GM19043 (cell line): ENCODE measurements at regions not wholly inside any gene's neighbourhood (a gene's known extent, or its start where the extent isn't known, plus 50 kb on each side); places are given as distances from the start of the nearest gene placed in this dataset.

Source experiments
- ATAC-seq: cut with Tn5 transposase; IDR thresholded peaks from one replicate; pipeline ENCODE4 v1.9.1; 2021; ENCODE audit warnings: low read depth; ENCODE audit not compliant: unreplicated experiment

DNA sequence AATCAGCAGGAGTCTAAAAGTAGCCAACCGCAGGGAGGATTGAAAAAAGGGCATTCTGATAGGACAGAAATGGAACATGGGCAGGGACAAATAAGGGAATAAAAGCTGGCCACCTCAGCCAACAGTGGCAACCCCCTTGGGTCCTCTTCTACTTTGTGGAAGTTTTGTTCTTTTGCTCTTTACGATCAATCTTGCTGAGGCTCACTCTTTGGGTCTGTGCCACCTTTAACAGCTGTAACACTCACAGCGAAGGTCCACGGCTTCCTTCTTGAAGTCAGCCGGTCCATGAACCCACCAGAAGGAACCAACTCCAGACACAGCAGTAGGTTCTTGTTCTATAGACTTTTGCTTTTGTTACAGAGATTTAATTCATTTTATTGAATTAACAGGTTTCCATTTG, 285.4 kb upstream of the CDH20 start:
- no peak for ATAC-seq

DNA sequence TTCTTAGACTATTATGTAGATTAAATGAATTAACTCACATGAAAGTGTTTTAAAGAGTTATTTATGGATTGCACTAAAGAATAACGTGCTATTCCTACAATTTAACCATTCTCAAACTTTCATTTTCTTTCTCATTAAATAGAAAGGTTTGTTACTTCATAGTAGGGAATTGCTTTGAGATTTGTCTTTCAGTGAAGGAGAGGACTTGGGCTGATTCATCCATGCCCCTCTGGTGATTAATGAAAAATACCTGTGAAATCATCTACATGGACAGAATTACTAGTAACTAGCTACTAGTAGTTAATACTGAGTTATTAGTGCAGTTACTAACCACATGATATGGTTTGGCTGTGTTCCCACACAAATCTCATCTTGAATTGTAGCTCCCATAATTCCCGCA, 275.8 kb upstream of the CDH20 start:
- no peak for ATAC-seq

DNA sequence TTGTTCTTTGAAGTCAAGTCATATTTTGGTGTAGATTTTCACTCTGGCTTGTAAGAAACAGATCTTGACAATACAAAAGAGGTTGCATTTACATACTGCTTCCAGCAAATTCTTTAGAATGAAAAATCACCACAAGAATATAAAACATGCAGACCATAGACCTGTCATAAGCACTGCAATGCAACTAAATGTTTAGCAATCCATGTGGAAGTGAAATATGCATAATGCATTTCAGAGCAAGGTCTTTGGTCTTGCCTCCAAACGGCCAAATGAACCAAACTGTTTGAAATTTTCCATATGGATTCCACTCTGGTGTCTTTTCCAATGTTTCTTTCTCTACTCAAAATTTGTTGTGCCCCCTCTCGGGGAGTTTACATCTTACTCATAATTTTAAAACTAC, 271.0 kb upstream of the CDH20 start:
- ATAC-seq = no peak

DNA sequence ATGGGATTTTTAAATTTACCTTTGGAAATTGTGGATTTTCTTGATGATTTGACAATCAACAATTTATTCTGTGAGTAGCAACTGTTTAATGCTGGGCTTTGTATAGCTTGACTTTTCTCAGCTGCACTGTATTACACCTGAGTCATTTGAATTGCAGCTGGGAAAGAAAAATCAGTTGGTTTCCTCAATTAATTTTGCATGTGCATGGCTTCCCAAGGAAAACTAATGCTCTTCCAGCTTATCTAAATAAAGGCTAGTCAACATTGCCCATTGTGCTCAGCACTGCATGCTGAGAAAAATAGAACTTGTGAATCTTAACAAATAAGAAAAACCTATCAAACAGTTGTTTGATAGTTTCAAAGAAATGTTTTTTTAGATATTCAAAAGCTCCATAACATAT, 268.3 kb upstream of the CDH20 start:
- no peak for ATAC-seq

DNA sequence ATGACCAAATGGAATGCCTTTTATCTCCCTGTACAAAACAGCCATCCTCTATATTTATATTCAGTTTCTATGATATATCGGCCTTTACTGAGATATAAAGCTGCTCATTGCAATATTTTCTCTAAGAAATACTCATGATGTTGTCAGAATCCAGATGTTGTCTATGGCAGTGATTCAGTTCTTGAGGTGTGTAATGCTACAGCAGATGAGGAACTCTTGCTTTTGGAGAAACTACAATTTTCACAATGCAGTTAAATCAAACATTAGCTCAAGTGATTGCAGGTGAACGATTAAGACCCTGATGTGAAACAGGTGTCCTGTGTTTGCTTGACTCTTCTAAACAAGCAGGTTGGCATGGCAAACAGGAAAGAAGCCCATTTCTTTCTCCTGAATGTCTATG, 256.2 kb upstream of the CDH20 start:
- no peak for ATAC-seq

DNA sequence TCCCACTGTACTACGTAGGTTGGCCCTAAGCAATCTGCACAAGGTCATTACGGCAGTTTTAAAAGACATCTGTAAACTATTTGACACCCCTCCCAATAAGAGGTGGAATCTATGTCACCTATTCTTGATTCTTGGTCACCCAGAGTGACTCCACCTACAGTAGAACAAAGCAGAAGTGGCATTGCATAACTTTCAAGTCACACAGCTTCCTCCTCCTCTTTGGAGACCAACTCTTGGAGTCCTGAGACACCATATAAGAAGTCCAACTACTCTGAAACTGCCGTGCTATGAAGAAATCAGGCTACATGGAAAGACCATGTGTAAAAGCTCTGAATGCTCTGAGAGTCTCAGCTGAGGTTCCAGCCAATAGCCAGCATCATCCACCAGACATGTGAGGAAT, 253.5 kb upstream of the CDH20 start:
- no peak for ATAC-seq

DNA sequence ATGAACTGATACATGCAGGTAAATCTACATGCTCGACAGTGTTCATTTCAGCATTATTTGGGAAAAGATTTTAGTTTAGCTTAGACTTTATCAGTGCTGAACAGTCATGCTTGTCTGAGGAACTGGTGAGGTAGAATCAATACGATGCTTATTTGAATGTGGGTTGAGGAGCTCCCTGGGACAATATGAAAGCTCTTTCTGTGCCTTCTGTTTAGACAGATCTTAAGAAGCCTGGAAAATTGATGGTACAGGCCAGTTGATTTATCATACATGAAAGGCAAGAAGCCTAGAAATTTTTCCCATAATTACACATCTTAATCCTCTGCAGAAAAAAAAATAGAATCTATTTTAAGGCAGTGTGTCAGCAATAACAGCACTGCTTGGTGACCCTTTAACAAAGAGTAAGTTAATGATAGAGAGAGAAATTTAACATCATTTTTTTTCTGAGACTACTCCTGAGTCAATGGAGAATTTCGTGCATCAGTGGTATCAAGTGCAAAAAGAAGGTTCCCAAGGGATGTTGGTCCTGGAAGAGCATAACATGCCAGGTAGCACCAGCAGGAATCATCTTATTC, 252.2 kb upstream of the CDH20 start:
- no peak for ATAC-seq

DNA sequence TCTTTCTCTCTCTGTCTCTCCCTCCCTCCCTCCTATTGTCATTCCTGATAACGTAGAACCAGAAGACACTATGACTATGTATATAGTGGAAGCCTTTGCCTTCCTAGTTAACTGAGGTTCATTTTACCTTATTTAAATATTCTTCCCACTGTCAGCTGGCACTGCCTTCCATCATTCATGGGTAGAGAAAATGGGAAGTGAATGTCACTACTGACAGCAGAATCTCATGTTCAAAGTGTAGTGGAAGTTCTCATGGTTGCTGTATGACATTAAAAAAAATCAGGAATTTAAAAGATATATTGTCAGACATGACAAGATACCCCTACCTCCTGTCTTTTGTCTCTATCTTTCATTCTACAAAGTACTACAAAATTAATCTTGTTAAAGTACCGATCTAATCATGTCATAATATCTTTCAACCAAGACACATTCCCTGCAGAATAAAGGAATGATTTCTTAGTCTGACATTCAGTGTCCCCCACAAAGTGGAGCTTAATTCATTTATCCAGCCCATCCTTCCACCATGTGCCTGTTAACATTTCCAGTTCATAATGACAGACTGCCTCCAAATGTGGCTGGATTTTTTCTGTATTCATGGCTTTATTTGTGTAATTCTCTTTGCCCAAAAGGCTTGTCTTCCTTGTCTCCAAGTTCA, 250.1 kb upstream of the CDH20 start:
- no peak for ATAC-seq

DNA sequence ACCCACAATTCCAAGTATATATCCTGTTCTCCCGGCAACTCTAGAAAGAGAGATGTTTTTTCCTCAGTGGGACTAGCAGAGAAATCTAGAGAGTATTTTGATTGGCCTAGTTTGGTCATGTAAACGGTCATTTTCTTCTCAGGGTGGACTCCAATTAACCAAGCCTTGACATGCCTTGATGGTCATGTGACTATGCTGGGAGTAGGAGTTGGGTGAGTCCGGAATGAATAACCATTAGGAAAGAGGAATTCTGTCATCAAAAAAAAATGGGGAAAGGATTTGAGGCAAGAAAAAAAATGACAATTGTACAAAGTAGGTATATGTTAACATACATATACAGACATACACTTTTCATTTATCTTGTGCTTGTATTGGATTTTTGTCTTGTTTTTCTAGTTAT, 248.2 kb upstream of the CDH20 start:
- no peak for ATAC-seq

DNA sequence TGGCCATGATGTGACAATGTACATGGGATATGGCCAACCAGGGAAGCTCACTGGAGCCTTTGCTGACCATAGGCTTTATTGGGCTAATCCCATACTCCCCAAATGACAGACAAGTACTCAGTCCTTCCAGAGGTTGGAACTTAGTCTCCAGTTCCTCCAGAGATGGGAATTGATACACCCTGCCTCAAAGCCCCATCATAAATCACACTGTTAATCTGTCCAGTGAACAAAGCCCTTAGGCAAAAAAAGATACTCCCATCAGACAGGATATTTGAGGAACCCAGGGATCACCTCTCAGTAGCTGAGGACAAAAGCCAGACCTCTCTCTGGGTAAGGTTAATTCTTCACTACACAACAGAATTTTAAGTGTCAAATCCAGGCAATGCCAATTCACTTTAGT, 247.5 kb upstream of the CDH20 start:
- no peak for ATAC-seq

DNA sequence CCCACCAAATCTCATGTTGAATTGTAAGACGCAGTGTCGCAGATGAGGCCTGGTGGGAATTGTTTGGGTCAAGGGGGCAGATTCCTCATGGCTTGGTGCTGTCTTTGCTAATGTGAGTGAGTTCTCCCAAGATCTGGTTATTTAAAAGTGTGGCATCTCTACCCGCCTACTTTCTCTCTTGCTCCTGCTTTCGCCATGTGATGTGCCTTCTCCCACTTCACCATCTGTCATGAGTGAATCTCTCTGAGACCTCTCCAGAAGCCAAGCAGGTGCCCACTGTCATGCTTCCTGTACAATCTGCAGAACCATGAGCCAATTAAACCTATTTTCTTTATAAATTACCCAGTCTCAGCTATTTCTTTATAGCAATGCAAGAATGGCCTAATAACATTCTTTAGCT, 246.6 kb upstream of the CDH20 start:
- ATAC-seq = no peak

DNA sequence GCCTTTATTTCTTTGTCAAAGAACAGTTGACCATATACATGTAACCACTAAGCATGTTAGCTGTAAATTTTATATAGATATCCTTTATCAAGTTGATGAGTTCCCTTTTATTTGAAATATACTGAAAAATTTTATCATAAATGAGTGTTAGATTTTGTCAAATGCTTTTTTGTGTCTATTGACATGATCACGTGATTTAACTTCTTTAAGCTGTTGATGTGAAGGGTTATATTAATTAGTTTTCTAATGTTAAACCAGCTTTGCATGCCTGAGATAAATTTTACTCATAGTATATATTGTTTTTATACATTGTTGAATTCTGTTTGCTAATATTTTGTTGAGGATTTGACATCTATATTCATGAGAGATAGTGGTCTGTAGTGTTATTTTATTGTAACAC, 241.9 kb upstream of the CDH20 start:
- no peak for ATAC-seq

DNA sequence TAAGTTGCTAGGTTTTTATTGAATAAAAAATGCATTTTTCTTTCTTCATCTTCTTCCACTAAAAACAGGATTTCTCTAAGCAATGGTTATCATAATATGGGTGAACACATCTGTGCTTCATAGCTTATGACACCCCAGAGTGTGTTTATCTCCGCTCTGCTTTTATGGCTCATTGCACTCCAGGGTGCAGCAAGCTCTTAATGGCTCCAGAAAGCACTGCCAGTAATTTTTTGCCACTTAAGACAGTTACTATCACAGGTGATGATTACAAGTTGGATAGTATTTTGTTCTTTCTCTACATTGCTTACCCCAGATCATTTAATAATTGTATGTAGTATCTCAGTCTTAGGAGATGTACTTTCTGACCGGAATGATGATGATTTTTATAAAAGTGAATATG, 239.3 kb upstream of the CDH20 start:
- no peak for ATAC-seq

DNA sequence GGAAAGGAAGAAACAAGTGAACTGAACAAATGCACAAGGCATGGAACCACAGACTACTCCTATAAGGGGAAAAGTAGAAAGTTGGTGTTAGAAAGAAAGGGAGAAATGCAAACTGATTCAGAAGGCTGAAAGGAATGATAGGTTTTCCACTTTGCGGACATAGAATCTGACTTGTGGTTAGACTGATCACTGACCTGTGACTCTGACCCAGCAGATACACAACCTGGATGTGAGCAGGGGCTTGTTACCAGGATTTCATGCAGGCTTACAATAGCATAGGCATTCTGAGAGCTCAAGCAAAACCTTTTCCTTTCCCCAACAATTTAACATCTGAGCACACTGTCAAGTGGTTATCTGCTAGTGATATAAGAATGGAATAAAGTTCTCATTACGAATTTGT, 237.0 kb upstream of the CDH20 start:
- ATAC-seq = no peak

DNA sequence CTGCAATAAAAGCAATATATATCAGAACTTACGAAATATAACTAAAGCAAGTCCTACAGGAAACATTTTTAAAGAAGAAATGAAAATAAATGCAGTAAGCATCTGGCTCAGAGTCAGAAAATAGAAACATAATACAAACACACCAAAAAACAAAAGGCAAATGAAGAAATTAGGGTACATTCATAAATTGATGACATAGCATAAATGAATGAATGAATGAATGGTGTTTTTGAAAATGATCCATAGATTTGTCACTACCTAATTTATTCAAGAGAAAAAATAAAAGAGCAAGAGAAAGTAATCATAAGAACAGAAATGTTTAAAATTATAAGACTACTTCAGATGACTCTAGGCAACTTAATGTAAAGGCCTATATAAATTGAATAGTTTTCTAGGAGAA, 226.1 kb upstream of the CDH20 start:
- no peak for ATAC-seq

DNA sequence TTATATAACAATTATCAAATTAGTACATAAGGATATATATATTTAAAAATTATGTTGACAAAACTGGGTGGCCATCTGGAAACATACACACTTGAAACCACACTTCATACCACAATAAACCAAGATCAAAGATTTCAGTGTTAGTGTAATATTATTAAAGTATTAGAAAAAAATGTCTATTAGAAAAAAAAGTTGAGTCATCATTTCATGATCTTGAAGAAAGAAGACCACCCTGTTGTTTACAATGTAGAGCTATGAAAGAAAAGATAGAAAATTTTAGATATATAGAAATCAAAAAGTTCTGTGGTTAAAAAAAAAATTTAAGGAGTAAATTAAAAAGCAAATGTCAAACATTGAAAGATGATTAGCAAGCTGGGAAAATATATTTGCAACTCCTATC, 224.5 kb upstream of the CDH20 start:
- no peak for ATAC-seq

DNA sequence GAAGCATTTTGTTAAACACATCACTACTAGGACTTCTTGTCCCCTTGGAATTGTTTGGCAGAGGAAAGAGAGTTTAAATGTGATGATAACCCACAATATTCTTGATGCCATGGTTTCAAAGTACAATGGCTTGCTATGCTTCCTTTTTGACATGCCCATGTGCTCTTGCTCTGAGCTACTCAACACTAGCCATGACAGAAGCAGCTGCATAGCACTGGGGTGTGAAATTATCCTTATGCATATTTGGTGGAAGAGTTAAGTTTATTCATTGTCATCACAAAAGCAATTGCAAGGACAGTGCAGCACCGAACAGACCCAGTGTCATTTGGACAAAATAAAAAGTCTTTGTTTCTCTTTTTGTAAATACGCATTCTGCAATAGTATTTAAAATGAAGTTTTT, 209.9 kb upstream of the CDH20 start:
- ATAC-seq = no peak

DNA sequence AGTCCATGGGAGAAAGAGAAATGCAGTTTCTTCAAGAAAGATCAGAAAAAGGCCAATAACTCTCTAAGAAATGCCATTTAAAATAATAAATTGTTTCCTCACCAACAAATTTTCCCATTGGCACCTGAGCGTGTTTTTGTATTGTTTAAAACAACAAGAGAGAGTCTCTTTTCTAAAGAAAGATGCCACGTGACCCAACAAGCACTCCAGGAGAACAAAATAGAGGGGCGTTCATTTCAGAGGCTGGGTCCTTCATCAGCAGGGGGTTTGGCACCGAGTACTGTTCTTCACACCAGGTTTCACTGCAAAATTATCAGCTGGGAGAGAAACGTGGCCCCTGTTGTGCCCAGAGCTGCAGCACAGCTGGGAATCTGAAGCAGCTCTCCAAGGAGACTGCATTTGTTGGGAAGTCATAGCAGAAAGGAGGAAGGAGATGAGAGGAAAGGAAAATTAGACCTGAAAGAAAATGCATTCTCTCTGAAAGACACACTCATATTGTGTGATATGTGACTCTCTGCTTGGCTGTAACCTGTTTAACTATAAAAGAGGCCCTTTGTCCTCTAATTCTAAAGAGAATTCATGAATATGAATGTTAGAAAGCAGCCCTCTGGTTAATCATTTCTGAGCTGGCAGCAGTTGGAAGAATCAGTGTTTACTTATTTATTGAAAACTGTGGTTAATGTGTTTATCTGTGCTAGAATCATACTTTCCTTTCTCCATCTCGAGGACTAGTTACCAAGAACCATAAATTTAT, 205.3 kb upstream of the CDH20 start:
- no peak for ATAC-seq

DNA sequence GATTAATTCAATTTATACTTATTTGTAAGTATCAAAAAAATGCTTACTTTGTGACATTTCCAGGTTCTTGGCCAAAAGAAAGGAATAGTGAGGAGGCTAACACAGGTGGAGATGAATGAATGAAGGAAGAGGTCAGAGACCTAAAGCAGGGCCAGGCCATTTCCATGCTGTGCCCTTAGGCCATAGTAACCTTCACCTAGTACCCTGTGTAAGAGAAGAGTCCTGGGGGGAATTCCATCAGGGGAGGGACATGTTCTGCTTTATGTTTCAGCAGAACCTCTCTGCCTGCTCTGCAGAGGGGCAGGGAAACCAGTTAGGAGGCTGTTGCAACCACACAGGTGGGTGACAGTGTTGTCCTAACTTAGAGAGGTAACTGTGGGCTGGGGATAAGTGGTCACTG, 204.2 kb upstream of the CDH20 start:
- ATAC-seq = no peak

DNA sequence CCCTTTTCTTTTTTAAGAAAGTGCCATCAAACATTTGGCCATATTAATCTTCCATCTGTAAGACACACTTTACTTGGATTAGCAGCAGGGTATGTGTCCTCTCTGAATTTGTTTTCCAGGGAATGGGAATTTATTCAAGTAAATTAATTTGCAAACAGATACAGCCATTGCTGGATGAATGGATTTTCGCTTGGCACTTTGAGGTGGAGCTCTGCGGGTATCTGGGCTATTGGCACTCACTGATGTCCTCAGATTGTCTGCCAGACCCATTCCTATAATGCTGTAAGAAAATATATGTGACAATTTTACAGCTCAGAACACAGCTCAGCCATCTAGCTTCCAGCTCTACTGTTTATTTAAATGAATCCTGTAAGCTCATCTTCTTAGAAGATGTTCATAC, 201.2 kb upstream of the CDH20 start:
- ATAC-seq = no peak

DNA sequence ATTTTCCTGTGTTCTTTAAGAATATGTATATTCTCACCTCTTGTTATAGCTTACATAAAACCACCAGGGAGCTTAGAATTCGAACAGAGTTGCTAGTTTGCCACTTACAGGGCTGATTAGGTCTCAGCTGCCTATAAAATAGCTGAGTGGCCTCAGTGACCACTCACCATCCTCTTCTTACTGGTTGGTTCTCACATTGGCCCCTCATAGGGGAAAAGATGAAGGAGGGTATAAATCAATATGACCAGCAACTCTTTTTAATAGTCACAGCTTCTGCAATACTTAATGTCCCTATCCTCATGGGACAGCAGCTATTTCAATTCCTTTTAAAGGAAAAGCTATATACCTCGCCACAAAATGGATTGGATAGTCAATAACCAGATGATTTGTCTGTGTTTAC, 199.4 kb upstream of the CDH20 start:
- no peak for ATAC-seq

DNA sequence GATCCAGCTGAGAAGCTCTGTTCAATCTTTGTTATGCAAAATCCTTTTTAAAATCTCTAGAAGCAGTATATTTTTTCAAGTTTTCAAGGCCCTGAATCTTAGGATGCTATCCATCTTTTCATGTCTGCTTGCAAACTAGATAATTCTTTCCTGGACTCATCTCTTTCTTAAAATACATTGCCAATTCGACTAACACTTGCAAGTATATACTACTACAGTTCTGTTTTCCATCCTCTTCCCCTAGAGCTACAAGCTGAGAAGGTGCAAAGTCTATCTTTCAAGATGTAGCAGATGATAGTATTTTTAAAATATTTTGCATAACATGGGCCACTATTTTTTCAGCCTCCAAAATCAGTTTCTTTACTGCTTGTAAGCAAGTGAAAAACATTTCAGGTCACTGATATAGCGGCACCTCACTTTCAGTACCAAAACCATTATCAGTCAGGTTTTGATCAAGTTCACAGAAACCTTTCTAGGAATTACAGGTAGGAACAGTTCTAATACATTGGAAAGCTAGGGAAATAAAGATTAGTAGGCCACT, 196.4 kb upstream of the CDH20 start:
- ATAC-seq = no peak
